ENCODE measurements at regions not wholly inside any gene's neighbourhood (a gene's known extent, or its start where the extent isn't known, plus 50 kb on each side); places are given as distances from the start of the nearest gene placed in this dataset.

GRCh38 chr10:106513352-106513771, 651.1 kb downstream of the SORCS1 start (continued):
- TF ChIP-seq CHD7 (IDR thresholded peaks at IDR 0.05; ENCODE audit: insufficient replicate concordance, low read length) (no peak), RFX5 (IDR thresholded peaks at IDR 0.05; ENCODE audit: borderline replicate concordance, low read depth, low read length) (no peak), HDAC6 (IDR thresholded peaks at IDR 0.05; ENCODE audit: low read depth, low read length) (no peak), JUN (IDR thresholded peaks at IDR 0.05; ENCODE audit: low read depth, low read length) (no peak), GABPA (IDR thresholded peaks at IDR 0.05; ENCODE audit: borderline replicate concordance, insufficient read depth, low read length) (no peak), RAD21 (IDR thresholded peaks at IDR 0.05 in 1 of 2, conservative IDR thresholded peaks at IDR 0.05 in 1 of 2; ENCODE audit: low read depth in 2 of 2, low read length in 2 of 2) (no peak)
